Activated T-helper 1 cell treated with anti-CD3 and anti-CD28 coated beads, Interleukin-12 subunit alpha, Interleukin-12 subunit beta, Interleukin-2, Interleukin-4 antibody, amounts not matched to agents 30 ng/mL and 10 ng/mL and 1 ng/mL, durations not matched to agents 14 hours and 24 hours and 36 hours (primary cell): ENCODE measurements at regions not wholly inside any gene's neighbourhood (a gene's known extent, or its start where the extent isn't known, plus 50 kb on each side); places are given as distances from the start of the nearest gene placed in this dataset.

ENCODE experiments used
- DNase-seq: peaks from one replicate; pipeline ENCODE4 v3.0.0; 2021; ENCODE audit warnings: low spot score
- H3K27ac Mint-ChIP-seq: one replicate; pipeline ENCODE4 v1.8.0; 2021; ENCODE audit warnings: mild to moderate bottlenecking, mixed read lengths
- H3K27me3 Mint-ChIP-seq: one replicate; pipeline ENCODE4 v1.8.0; 2022; ENCODE audit warnings: mild to moderate bottlenecking, moderate library complexity, mixed read lengths; ENCODE audit not compliant: insufficient read depth
- H3K36me3 Mint-ChIP-seq: one replicate; pipeline ENCODE4 v1.8.0; 2021; ENCODE audit warnings: low read depth, mixed read lengths
- H3K4me1 Mint-ChIP-seq: one replicate; pipeline ENCODE4 v1.8.0; 2021; ENCODE audit warnings: low read depth, mixed read lengths
- H3K4me3 Mint-ChIP-seq: one replicate; pipeline ENCODE4 v1.8.0; 2021; ENCODE audit warnings: mild to moderate bottlenecking, moderate library complexity, mixed read lengths
- H3K9me3 Mint-ChIP-seq: one replicate; pipeline ENCODE4 v1.8.0; 2021; ENCODE audit warnings: mixed read lengths
- intact Hi-C: fragments of 100-400 bp; cut with micrococcal nuclease; formaldehyde crosslinking; loops from one replicate; pipeline ENCODE4 v1.15.1; 2024

GRCh38 chr2:221135699-221136098 lies 436.4 kb downstream of the EPHA4 start:
- no peaks in the 10 kb centered on the region for H3K9me3 Mint-ChIP-seq
- no peak for DNase-seq
- no peak overlapping the region for H3K27ac Mint-ChIP-seq
- H3K4me1 Mint-ChIP-seq, result no peaks in the 10 kb centered on the region
- H3K4me3 Mint-ChIP-seq, result no peak overlapping the region
- no peaks in the 10 kb centered on the region for H3K36me3 Mint-ChIP-seq
- intact Hi-C loops, result loop anchor here (10.0 kb wide), 1 partner anchor 439 kb away; the partner anchor contains the start of gene EPHA4
- peaks cover 2% of the 10 kb centered on the region for H3K27me3 Mint-ChIP-seq

GRCh38 chr2:221137385-221137784 lies 434.7 kb downstream of the EPHA4 start:
- no peak overlapping the region for H3K27ac Mint-ChIP-seq
- no peaks in the 10 kb centered on the region for H3K4me1 Mint-ChIP-seq
- H3K36me3 Mint-ChIP-seq, result no peaks in the 10 kb centered on the region
- H3K27me3 Mint-ChIP-seq, result peaks cover 2% of the 10 kb centered on the region
- no peak for DNase-seq
- no peaks in the 10 kb centered on the region for H3K9me3 Mint-ChIP-seq
- no peak overlapping the region for H3K4me3 Mint-ChIP-seq
- intact Hi-C loops, result loop anchor here (10.0 kb wide), 1 partner anchor 437 kb away; the partner anchor contains the start of gene EPHA4

GRCh38 chr2:221142341-221142740 lies 429.8 kb downstream of the EPHA4 start:
- Mint-ChIP-seq H3K4me1 (no peaks in the 10 kb centered on the region), H3K27me3 (peaks cover 2% of the 10 kb centered on the region), H3K4me3 (no peak overlapping the region), H3K27ac (no peak overlapping the region), H3K9me3 (no peaks in the 10 kb centered on the region), H3K36me3 (no peaks in the 10 kb centered on the region)
- intact Hi-C loops, result no loop called here
- DNase-seq, result no peak

GRCh38 chr2:221143231-221143630 lies 428.9 kb downstream of the EPHA4 start:
- H3K4me1 Mint-ChIP-seq, result no peaks in the 10 kb centered on the region
- no peak overlapping the region for H3K27ac Mint-ChIP-seq
- no peak for DNase-seq
- no peak overlapping the region for H3K4me3 Mint-ChIP-seq
- H3K27me3 Mint-ChIP-seq, result no peaks in the 10 kb centered on the region
- H3K36me3 Mint-ChIP-seq, result no peaks in the 10 kb centered on the region
- intact Hi-C loops, result no loop called here
- H3K9me3 Mint-ChIP-seq, result no peaks in the 10 kb centered on the region

- H3K9me3 Mint-ChIP-seq, result no peaks in the 10 kb centered on the region
- no peaks in the 10 kb centered on the region for H3K36me3 Mint-ChIP-seq
- no peaks in the 10 kb centered on the region for H3K4me1 Mint-ChIP-seq
- H3K27me3 Mint-ChIP-seq, result no peaks in the 10 kb centered on the region
- intact Hi-C loops, result no loop called here
- H3K27ac Mint-ChIP-seq, result no peak overlapping the region
- H3K4me3 Mint-ChIP-seq, result no peak overlapping the region
- no peak for DNase-seq
Measured at GRCh38 chr2:221144909-221145308, 427.2 kb downstream of the EPHA4 start.

GRCh38 chr2:221145396-221145795 lies 426.7 kb downstream of the EPHA4 start:
- Mint-ChIP-seq H3K27me3 (no peaks in the 10 kb centered on the region), H3K36me3 (no peaks in the 10 kb centered on the region), H3K4me1 (no peaks in the 10 kb centered on the region), H3K27ac (no peak overlapping the region), H3K9me3 (no peaks in the 10 kb centered on the region), H3K4me3 (no peak overlapping the region)
- no peak for DNase-seq
- intact Hi-C loops, result no loop called here

GRCh38 chr2:221153226-221153625 lies 418.9 kb downstream of the EPHA4 start:
- Mint-ChIP-seq H3K27ac (no peak overlapping the region), H3K36me3 (no peaks in the 10 kb centered on the region), H3K27me3 (no peaks in the 10 kb centered on the region), H3K9me3 (no peaks in the 10 kb centered on the region), H3K4me1 (no peaks in the 10 kb centered on the region), H3K4me3 (no peak overlapping the region)
- intact Hi-C loops, result no loop called here
- DNase-seq, result no peak

GRCh38 chr2:221154176-221154575 lies 417.9 kb downstream of the EPHA4 start:
- no peaks in the 10 kb centered on the region for H3K36me3 Mint-ChIP-seq
- no peaks in the 10 kb centered on the region for H3K4me1 Mint-ChIP-seq
- intact Hi-C loops, result no loop called here
- no peaks in the 10 kb centered on the region for H3K9me3 Mint-ChIP-seq
- DNase-seq, result no peak
- H3K27me3 Mint-ChIP-seq, result no peaks in the 10 kb centered on the region
- H3K27ac Mint-ChIP-seq, result no peak overlapping the region
- H3K4me3 Mint-ChIP-seq, result no peak overlapping the region

- no peak overlapping the region for H3K4me3 Mint-ChIP-seq
- H3K27ac Mint-ChIP-seq, result no peak overlapping the region
- H3K27me3 Mint-ChIP-seq, result no peaks in the 10 kb centered on the region
- no peaks in the 10 kb centered on the region for H3K4me1 Mint-ChIP-seq
- intact Hi-C loops, result no loop called here
- H3K36me3 Mint-ChIP-seq, result no peaks in the 10 kb centered on the region
- no peak for DNase-seq
- H3K9me3 Mint-ChIP-seq, result no peaks in the 10 kb centered on the region
Measured at GRCh38 chr2:221156062-221156734, 415.9 kb downstream of the EPHA4 start.

GRCh38 chr2:221161186-221161585 lies 410.9 kb downstream of the EPHA4 start:
- no peaks in the 10 kb centered on the region for H3K27me3 Mint-ChIP-seq
- no peak overlapping the region for H3K27ac Mint-ChIP-seq
- H3K9me3 Mint-ChIP-seq, result no peaks in the 10 kb centered on the region
- no peak for DNase-seq
- H3K4me1 Mint-ChIP-seq, result no peaks in the 10 kb centered on the region
- H3K36me3 Mint-ChIP-seq, result no peaks in the 10 kb centered on the region
- no peak overlapping the region for H3K4me3 Mint-ChIP-seq
- intact Hi-C loops, result no loop called here

- DNase-seq, result no peak
- Mint-ChIP-seq H3K27me3 (no peaks in the 10 kb centered on the region), H3K9me3 (no peaks in the 10 kb centered on the region), H3K4me3 (no peak overlapping the region), H3K4me1 (no peaks in the 10 kb centered on the region), H3K36me3 (no peaks in the 10 kb centered on the region), H3K27ac (no peak overlapping the region)
- intact Hi-C loops, result no loop called here
Measured at GRCh38 chr2:221166292-221166691, 405.8 kb downstream of the EPHA4 start.

- DNase-seq, result no peak
- no peaks in the 10 kb centered on the region for H3K27me3 Mint-ChIP-seq
- no peaks in the 10 kb centered on the region for H3K9me3 Mint-ChIP-seq
- H3K4me3 Mint-ChIP-seq, result no peak overlapping the region
- intact Hi-C loops, result no loop called here
- no peaks in the 10 kb centered on the region for H3K36me3 Mint-ChIP-seq
- H3K4me1 Mint-ChIP-seq, result no peaks in the 10 kb centered on the region
- no peak overlapping the region for H3K27ac Mint-ChIP-seq
Measured at GRCh38 chr2:221167561-221167960, 404.5 kb downstream of the EPHA4 start.

- H3K36me3 Mint-ChIP-seq, result no peaks in the 10 kb centered on the region
- H3K4me3 Mint-ChIP-seq, result no peak overlapping the region
- H3K27me3 Mint-ChIP-seq, result no peaks in the 10 kb centered on the region
- no peaks in the 10 kb centered on the region for H3K9me3 Mint-ChIP-seq
- intact Hi-C loops, result no loop called here
- no peak overlapping the region for H3K27ac Mint-ChIP-seq
- DNase-seq, result no peak
- H3K4me1 Mint-ChIP-seq, result no peaks in the 10 kb centered on the region
Measured at GRCh38 chr2:221169724-221170123, 402.4 kb downstream of the EPHA4 start.

GRCh38 chr2:221170548-221170947 lies 401.6 kb downstream of the EPHA4 start:
- Mint-ChIP-seq H3K9me3 (no peaks in the 10 kb centered on the region), H3K27ac (no peak overlapping the region), H3K27me3 (no peaks in the 10 kb centered on the region), H3K36me3 (no peaks in the 10 kb centered on the region), H3K4me3 (no peak overlapping the region), H3K4me1 (no peaks in the 10 kb centered on the region)
- DNase-seq, result no peak
- intact Hi-C loops, result no loop called here
